ENCODE measurements at regions not wholly inside any gene's neighbourhood (a gene's known extent, or its start where the extent isn't known, plus 50 kb on each side); places are given as distances from the start of the nearest gene placed in this dataset.

DNA sequence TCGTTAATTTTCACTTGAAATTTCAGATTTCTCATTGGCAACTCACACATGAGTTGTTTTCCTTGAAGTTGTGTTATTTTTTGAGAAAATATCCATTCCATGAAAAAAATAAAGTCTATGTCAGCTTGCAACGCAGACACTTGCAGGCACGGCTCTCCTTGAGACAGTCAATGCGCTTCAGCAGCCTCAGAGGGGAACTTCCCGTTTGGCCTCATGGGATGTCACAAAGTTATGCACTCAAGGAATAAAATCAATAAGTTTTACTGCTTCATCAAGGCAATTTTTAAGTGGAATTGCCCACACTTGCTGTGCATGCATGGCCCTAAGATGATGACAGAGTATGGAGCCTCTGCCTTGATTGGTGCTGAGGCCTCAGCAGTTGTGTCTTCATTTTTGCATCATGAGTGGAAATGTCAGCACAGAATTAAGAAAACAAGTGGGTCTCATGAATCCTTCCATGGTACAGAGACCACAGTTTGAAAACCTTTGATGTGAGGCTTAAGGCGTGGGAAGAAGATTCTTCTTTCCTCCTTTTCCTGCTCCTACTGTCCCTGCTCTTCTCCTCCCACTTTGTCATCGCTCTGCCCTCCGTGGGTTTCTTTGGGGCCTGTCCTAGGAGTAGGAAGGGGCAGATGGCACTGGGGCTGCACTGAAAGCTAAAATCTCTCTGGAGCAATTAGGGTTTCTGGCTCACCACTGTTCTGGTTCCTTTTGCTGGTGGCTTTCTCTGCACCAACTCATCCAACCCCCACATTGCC lies 509.0 kb upstream of the B3GAT1 start (continued):
- TF ChIP-seq AKNA (CRISPR knock-in tag; IDR thresholded peaks at IDR 0.05; ENCODE audit: borderline replicate concordance): no peak

DNA sequence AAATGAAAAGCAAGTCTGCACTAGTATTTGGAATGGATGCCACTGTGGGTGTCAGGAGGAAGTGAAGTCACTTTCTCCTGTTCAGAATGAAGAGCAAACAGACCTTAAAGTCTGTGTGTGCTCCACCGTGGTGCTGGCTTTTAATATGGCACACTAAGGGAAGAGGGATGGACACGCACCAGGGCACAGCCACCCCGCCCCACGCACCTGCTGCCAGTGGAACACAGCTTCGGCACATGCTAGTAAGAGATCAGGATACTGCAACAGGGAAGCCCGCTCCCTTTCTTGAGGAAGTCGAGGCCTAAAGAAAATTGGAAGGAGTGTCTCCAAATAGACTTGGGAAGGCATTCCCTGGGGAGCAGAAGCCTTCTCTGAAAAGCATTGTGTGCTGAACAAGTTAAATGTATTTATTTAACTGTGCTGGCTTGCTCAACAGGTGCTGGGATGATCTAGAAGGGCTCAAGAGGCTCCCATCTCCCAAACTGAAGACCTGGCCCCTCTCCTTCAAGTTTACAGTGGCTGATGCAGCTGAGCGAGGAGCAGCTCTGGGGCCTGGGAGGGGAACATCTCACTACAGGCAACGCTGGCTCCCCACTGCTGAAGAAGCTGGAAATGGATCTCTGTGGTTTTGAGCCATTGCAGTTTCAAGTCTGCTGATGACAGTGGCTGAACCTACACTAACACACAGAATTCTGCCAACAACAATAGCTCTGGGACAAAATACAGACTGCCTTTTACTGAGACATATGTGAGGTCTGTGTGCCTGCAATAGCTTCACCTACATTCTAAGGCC lies 504.6 kb upstream of the B3GAT1 start:
- WGBS (ENCODE audit: low lambda C conversion rate): 0% methylated on average over 4 of the region's 9 CpGs
- H3K4me3 ChIP-seq (replicated peaks in 1 of 3; ENCODE audit: insufficient read depth in 1 of 3, low read depth in 2 of 3, low read length in 3 of 3): no peak overlapping the region
- in situ Hi-C loops (cut with HindIII; ENCODE audit: extremely low pct_ligation_motif_present, low pct_unique_long_range_greater_than_20kb): no loop called here
- no peaks in the 10 kb centered on the region for H3K36me3 ChIP-seq (replicated peaks in 1 of 2; ENCODE audit: control insufficient read depth in 1 of 2, insufficient read depth in 2 of 2, low read length in 2 of 2)
- DNase-seq (ENCODE audit: low spot score): no peak
- no peaks in the 10 kb centered on the region for H4K20me1 ChIP-seq (ENCODE audit: insufficient read depth, low read length)
- no peak for FAIRE-seq
- BruUV-seq (replicated peaks): no TSS peak
- CTCF ChIA-PET (ENCODE audit: low intra/inter-chr PET ratio, low total read pairs): no interaction called here
- no peaks in the 10 kb centered on the region for H3K9me3 ChIP-seq (ENCODE audit: low read length)
- H3K4me2 ChIP-seq (ENCODE audit: low read depth, low read length): no peak overlapping the region
- no peak overlapping the region for H3K27ac ChIP-seq (ENCODE audit: extremely low read length, insufficient read depth, low read length)
- peaks cover 4 to 18% of the 10 kb centered on the region in 2 experiments; a peak in 2 of 5 replicates for H3K27me3 ChIP-seq (ENCODE audit: control insufficient read depth in 1 of 2, insufficient read depth in 2 of 2, low read length in 2 of 2)
- no peak for ATAC-seq
- POLR2A ChIA-PET: no interaction called here
- TF ChIP-seq RFXANK (CRISPR knock-in tag; IDR thresholded peaks at IDR 0.05) (no peak), SMC3 (IDR thresholded peaks at IDR 0.05; ENCODE audit: low read length) (no peak), REL (CRISPR knock-in tag; conservative IDR thresholded peaks at IDR 0.05) (no peak), ZNF629 (CRISPR knock-in tag; conservative IDR thresholded peaks at IDR 0.05) (no peak), JARID2 (CRISPR knock-in tag; IDR thresholded peaks at IDR 0.05; ENCODE audit: insufficient replicate concordance) (no peak), ZNF260 (CRISPR knock-in tag; IDR thresholded peaks at IDR 0.05; ENCODE audit: borderline replicate concordance, low read depth) (no peak), PAWR (CRISPR knock-in tag; IDR thresholded peaks at IDR 0.05; ENCODE audit: borderline replicate concordance) (no peak), CCDC6 (CRISPR knock-in tag; IDR thresholded peaks at IDR 0.05) (no peak), FOXK1 (CRISPR knock-in tag; IDR thresholded peaks at IDR 0.05; ENCODE audit: borderline replicate concordance, low read depth) (no peak), ZBTB20 (CRISPR knock-in tag; IDR thresholded peaks at IDR 0.05; ENCODE audit: borderline replicate concordance, low read depth) (no peak), ZNF549 (CRISPR knock-in tag; IDR thresholded peaks at IDR 0.05) (no peak), ZNF484 (CRISPR knock-in tag; IDR thresholded peaks at IDR 0.05; ENCODE audit: borderline replicate concordance, low read depth) (no peak)
- intact Hi-C loops (cut with micrococcal nuclease; ENCODE audit: unreplicated experiment): no loop called here
- no peaks in the 10 kb centered on the region for H3K4me1 ChIP-seq (ENCODE audit: insufficient read depth, low read length)
- H3K79me2 ChIP-seq (ENCODE audit: insufficient read depth, low read length): no peaks in the 10 kb centered on the region
- H3K9ac ChIP-seq (ENCODE audit: insufficient read depth, low read depth, low read length): no peak overlapping the region
- no peak overlapping the region for H2AFZ ChIP-seq (ENCODE audit: low read length)
